Gastrocnemius medialis (tissue), 4 donors: ENCODE measurements at regions not wholly inside any gene's neighbourhood (a gene's known extent, or its start where the extent isn't known, plus 50 kb on each side); places are given as distances from the start of the nearest gene placed in this dataset.

Experiments used
- ATAC-seq, 2 donors: fragments of 150-250 bp; one replicate each; pipeline ENCODE4 v1.9.1; 2016
- DNase-seq, 2 donors: peaks; one replicate each; pipeline ENCODE4 v3.0.0-alpha.2; 2019
- H3K27ac ChIP-seq, 4 donors: fragments of 200-600 bp; sonication (generic); 1 replicate in 1 of 4; 2 replicates in 3 of 4; pipeline ENCODE4 v1.5.1; 2016 to 2018; ENCODE audit warnings: mild to moderate bottlenecking in 2 of 4, moderate library complexity in 1 of 4
- H3K27me3 ChIP-seq, 3 donors: fragments of 200-600 bp; sonication (generic) in 2 of 3; 1 replicate in 1 of 3; 2 replicates in 2 of 3; pipeline versions ENCODE4 v1.5.1 to v1.6.0; 2016 to 2019; ENCODE audit warnings: mild to moderate bottlenecking in 1 of 3, moderate library complexity in 1 of 3
- H3K36me3 ChIP-seq, 2 donors: fragments of 200-600 bp; sonication (generic) in 1 of 2; one replicate each; pipeline ENCODE4 v1.5.1; 2017 to 2018
- H3K4me1 ChIP-seq, 2 donors: fragments of 200-600 bp; sonication (generic) in 1 of 2; one replicate each; pipeline ENCODE4 v1.5.1; 2016 to 2017; ENCODE audit warnings: mild to moderate bottlenecking in 2 of 2
- H3K4me3 ChIP-seq, 4 donors: fragments of 200-600 bp; sonication (generic) in 3 of 4; 1 replicate in 1 of 4; 2 replicates in 3 of 4; pipeline ENCODE4 v1.5.1; 2016 to 2019; ENCODE audit warnings: mild to moderate bottlenecking in 2 of 4
- H3K9me3 ChIP-seq, 3 donors: fragments of 200-600 bp; sonication (generic) in 2 of 3; 1 replicate in 1 of 3; 2 replicates in 2 of 3; pipeline ENCODE4 v1.5.1; 2016 to 2019
- CTCF ChIP-seq, 5 experiments: fragments of 450-650 bp in 3 of 5; fragments of 200-600 bp in 2 of 5; sonication (generic) in 2 of 5; IDR thresholded peaks in 4 of 5; conservative IDR thresholded peaks in 1 of 5; 1 replicate in 4 of 5; 2 replicates in 1 of 5; pipeline ENCODE4 v1.5.1; 2016 to 2019; ENCODE audit warnings: antibody characterized with exemption in 5 of 5, mild to moderate bottlenecking in 3 of 5, moderate library complexity in 3 of 5
- POLR2A ChIP-seq, 2 donors: fragments of 450-650 bp; IDR thresholded peaks; one replicate each; pipeline ENCODE4 v1.6.1; 2017; ENCODE audit warnings: antibody characterized with exemption in 2 of 2, mild to moderate bottlenecking in 2 of 2, moderate library complexity in 2 of 2
- in situ Hi-C, 4 donors: fragments of 200-750 bp; cut with MboI; loops; one replicate each; pipeline versions ENCODE4 v1.15.0 to v1.8.0; 2017; ENCODE audit warnings: low sequenced_read_pairs in 4 of 4
- intact Hi-C: fragments of 100-400 bp; cut with DNase I; formaldehyde crosslinking; loops from one replicate; pipeline ENCODE4 v1.15.1; 2023; ENCODE audit warnings: low total_unique reads

GRCh38 chr10:123462756-123463155, 203.4 kb upstream of the GPR26 start:
- no peak overlapping the region for H3K4me3 ChIP-seq
- in situ Hi-C loops (no loop called here), intact Hi-C loops (no loop called here)
- DNase-seq (no peak), ATAC-seq (no peak)
- H3K4me1 ChIP-seq, result no peaks in the 10 kb centered on the region
- H3K27me3 ChIP-seq, result no peaks in the 10 kb centered on the region
- H3K27ac ChIP-seq, result no peak overlapping the region
- no peak for TF ChIP-seq POLR2A (IDR thresholded peaks at IDR 0.05)
- no peak for TF ChIP-seq CTCF (IDR thresholded peaks at IDR 0.05 in 4 of 5, conservative IDR thresholded peaks at IDR 0.05 in 1 of 5)
- no peaks in the 10 kb centered on the region for H3K9me3 ChIP-seq
- no peaks in the 10 kb centered on the region for H3K36me3 ChIP-seq

GRCh38 chr10:123463181-123463580, 203.0 kb upstream of the GPR26 start:
- TF ChIP-seq POLR2A (IDR thresholded peaks at IDR 0.05) (no peak), CTCF (IDR thresholded peaks at IDR 0.05 in 4 of 5, conservative IDR thresholded peaks at IDR 0.05 in 1 of 5) (no peak)
- in situ Hi-C loops, result no loop called here
- DNase-seq, result no peak
- no peak for ATAC-seq
- H3K36me3 ChIP-seq, result no peaks in the 10 kb centered on the region
- no peaks in the 10 kb centered on the region for H3K4me1 ChIP-seq
- intact Hi-C loops, result no loop called here
- no peak overlapping the region for H3K27ac ChIP-seq
- no peaks in the 10 kb centered on the region for H3K9me3 ChIP-seq
- H3K4me3 ChIP-seq, result no peak overlapping the region
- H3K27me3 ChIP-seq, result no peaks in the 10 kb centered on the region

DNA sequence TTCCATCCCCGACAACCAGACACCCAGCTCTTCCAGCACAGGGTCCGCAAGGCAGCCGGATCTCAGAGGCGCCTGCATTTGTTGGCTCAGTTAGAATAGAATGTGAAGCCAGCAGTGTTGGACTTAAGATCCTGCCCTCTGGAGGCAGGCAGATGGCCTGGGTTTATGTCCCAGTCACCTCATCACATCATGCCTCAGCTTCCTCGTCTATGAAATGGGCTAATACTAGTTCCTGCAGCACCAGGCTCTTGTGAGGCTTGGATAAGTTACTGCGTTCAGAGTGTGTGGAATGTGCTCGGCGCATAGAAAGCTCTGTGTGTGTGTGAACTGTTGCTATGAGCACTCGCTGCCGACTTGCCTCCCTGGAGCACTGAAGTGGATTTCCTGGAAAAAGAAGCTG, 202.5 kb upstream of the GPR26 start:
- no peak overlapping the region for H3K4me3 ChIP-seq
- H3K9me3 ChIP-seq, result no peaks in the 10 kb centered on the region
- no peaks in the 10 kb centered on the region for H3K36me3 ChIP-seq
- intact Hi-C loops, result no loop called here
- no peaks in the 10 kb centered on the region for H3K27me3 ChIP-seq
- in situ Hi-C loops, result no loop called here
- H3K4me1 ChIP-seq, result no peaks in the 10 kb centered on the region
- no peak for TF ChIP-seq POLR2A (IDR thresholded peaks at IDR 0.05)
- TF ChIP-seq CTCF (IDR thresholded peaks at IDR 0.05 in 4 of 5, conservative IDR thresholded peaks at IDR 0.05 in 1 of 5), result no peak
- DNase-seq, result no peak
- H3K27ac ChIP-seq, result no peak overlapping the region
- no peak for ATAC-seq

GRCh38 chr10:123464430-123465323, 201.5 kb upstream of the GPR26 start:
- no peak for DNase-seq
- H3K4me3 ChIP-seq, result no peak overlapping the region
- H3K36me3 ChIP-seq, result no peaks in the 10 kb centered on the region
- in situ Hi-C loops (no loop called here), intact Hi-C loops (no loop called here)
- no peaks in the 10 kb centered on the region for H3K4me1 ChIP-seq
- H3K27ac ChIP-seq, result no peak overlapping the region
- ATAC-seq, result no peak
- H3K27me3 ChIP-seq, result no peaks in the 10 kb centered on the region
- no peaks in the 10 kb centered on the region for H3K9me3 ChIP-seq
- TF ChIP-seq POLR2A (IDR thresholded peaks at IDR 0.05) (no peak), CTCF (IDR thresholded peaks at IDR 0.05 in 4 of 5, conservative IDR thresholded peaks at IDR 0.05 in 1 of 5) (no peak)
